Stimulated activated CD4-positive, alpha-beta T cell treated with anti-CD3 and anti-CD28 coated beads, TNF-alpha, amount 100 ng/mL, for 48 hours (primary cell): ENCODE measurements at regions not wholly inside any gene's neighbourhood (a gene's known extent, or its start where the extent isn't known, plus 50 kb on each side); places are given as distances from the start of the nearest gene placed in this dataset.

Experiments
- DNase-seq, 3 donors: peaks; one replicate each; pipeline ENCODE4 v3.0.0-alpha.2; 2020; ENCODE audit warnings: low read depth in 3 of 3

DNA sequence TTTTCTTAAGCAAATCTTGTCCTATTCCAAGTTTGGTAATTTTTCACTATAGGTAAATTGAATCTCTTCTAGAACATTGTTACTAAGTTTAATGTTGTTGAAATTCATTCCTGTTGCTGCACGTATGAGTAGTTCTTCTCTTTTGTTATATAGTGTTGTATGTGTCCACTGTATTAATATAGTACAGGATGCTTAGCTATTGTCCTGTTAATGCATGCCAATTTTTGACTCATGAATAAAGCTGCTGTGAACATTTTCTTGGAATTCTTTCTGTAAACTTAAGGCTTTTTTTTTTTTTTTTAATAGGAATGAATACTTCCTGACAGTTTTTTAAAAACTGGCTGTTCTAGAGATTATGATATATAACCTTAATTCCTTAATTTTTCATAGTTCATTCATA lies 326.9 kb downstream of the SLC4A3 start:
- DNase-seq = no peak

DNA sequence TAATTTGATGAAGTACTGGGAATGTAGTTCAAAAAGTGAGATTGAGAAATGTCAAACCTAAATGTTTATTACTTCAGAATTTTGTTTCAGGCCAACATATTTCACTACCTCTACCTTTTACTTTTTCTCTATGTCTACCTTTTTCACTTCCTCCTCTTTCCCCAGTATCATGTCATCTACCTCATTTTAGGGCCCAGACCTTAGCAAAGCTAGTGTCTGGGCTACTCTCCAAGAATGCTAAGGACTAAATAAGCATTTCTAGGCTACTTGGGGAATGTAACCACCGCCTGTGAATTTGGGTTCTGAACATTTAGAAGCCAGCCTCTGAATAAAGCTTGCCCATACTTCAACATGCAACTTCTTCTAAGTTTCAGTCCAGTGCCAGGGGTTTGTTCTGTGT lies 330.4 kb downstream of the SLC4A3 start:
- DNase-seq = no peak

DNA sequence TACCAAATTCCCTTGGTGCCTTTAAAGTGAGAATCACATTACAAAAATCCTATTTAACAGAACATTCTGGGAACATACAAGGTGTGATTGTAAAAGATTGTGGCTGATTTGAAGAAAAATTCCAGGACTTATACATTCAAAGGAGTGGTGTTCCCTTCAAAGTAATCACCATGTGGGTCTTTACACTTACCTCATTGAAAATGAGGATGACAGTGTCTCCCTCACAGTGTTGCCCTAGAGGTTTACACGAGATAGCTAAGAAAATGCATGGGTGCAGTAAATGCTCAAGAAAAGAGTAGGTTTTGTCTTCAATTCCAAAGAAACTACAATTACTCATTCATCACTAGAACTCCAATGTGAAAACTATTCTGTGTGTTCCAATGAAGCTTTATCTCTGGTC lies 331.5 kb downstream of the SLC4A3 start:
- DNase-seq = no peak

DNA sequence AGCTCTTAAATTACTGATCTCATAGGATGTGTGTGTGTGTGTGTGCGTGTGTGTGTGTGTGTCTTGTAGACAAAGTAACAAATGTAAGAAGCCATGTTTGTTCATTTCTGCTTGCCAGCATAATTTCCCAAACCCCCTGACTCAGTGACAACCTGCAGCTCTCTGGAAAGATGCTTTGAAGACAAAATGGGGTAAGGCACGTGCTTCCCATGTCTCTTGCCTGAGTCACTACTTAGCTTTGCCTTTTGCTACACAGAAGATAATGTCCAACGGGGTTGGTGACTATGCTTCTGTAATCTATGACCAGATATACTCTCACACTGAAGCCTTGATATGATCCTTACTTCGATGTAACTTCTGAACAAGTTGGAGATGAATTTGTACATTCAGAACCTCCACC lies 332.0 kb downstream of the SLC4A3 start:
- DNase-seq = no peak

DNA sequence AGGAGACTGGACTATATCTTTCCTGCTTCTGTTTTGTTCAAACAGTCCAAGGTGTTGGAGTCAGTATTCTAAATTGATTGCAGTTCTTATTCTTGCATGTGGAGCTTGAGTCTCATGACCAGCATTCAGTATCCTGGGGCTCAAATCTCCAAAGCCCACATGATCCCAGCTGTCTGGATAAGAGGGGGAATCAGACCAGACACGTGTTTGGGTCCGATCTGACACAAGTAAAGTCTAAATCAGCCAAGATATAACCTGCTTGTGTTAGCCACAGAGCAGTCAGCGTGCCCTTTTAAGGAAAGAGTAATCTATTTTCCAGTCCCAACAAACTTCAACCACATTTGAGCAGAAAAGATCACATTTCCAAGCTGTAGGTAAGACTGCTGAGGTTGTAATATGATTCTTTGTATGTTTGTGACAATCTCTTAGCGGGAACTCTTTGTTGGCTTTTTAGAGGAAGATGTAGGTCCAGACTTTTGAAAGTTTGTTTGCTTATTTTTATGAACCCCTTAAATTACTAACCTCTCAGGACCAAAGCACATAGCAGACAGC lies 334.6 kb downstream of the SLC4A3 start:
- DNase-seq = no peak

DNA sequence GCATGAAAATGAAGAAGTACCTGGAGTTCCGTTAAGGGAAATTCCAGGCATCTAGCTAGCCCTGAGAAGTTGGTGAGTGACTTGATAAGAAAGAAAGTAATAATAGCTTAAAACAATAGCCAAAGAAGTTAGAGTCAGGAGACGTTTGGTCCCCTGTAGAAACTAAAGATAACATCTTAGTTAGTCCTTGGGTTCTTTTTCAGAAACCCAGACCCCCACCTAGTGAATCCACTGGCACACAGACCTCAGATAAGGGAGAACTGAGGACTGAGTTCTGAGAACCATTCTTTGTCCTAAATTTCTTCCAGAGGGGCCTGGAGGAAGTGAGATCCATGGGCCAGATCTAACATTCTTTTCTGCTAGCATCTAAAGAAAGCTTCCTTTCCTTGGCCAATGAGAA lies 335.4 kb downstream of the SLC4A3 start:
- no peak for DNase-seq

DNA sequence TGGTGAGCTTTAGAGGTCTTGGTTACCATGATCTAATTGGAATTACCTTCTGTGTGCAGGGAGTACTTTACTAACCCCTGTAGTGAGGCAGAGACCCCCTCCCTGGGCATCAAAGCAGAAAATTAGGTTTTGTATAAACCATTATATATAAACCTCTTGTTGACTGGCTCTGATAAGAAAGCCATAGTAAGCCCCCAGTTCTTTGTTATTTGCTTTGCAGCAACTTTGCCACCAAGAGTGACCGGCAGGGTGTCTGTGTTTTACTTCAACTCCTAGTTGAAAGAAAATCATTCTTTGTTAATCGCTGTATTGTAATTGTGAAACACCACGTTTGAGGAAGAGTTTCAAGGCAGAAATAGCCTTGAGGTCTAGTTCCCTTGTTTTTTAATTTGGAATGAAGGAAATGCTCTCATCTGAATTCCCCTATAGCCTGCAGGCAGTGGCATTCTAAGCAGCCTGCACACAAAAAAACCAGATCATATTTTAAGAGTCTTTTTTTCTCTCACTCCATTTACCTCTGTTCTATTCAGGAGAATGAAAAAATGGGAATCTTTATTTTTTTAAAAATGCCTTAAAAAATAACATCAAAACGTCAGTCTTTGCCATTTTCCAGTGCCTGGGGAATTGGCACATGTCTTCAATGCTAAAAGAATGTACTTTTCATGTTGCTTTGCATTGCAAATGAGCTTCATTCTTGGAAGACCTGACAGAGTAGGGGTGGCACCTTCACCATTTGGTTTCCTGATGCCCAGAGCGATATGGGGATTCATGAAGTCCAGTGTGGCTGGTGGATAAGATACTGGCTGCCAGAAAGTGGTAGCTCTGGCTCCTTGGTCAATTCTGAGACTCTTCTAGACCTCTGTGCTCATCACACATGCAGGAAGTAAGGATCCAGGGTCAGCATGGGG lies 338.1 kb downstream of the SLC4A3 start:
- DNase-seq = no peak

DNA sequence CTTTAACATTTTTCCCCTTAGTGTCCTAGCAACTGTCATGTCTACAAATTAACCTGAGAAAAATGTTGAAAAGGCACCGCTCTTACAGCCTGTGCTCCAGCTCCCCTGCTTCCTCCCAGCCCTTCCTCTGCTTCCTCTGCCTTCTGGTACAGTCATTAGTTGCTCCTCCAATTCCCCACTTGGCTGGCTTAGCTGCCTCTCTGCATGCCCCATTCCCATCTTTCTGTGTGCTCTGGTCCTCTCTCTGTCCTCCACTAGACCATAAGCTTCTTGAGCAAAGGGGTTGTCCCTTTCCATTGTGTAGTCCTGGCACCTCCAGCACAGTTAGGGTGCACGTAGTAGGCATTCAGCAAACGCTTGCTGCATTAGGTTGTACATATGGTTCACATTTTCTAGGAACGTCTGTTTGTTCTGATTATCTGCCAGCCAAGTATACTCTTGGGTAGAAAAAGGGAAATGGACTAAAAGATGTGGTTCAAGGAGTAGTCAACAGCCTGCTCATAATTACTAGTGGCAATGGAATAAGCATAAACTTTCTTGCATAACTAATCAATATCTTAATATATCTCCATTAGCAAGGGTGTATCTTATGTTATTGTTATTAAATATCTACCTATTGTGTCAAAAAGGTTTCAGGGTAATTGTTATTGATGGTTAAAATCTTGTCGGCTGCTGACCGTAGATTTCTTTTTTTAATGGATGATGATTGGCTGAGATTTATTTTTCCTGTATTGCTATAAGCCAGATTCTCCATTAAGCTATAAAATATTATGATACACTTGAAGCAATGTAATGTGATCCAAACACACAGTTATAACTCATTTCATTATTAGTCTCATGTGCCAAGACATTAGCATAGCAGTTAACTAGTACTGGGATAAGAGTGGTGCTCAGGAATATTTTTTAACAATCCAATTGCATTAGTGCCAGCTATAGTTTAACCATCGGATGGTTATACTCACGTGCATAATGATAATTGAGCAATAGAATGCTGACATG lies 340.1 kb downstream of the SLC4A3 start:
- DNase-seq = no peak

DNA sequence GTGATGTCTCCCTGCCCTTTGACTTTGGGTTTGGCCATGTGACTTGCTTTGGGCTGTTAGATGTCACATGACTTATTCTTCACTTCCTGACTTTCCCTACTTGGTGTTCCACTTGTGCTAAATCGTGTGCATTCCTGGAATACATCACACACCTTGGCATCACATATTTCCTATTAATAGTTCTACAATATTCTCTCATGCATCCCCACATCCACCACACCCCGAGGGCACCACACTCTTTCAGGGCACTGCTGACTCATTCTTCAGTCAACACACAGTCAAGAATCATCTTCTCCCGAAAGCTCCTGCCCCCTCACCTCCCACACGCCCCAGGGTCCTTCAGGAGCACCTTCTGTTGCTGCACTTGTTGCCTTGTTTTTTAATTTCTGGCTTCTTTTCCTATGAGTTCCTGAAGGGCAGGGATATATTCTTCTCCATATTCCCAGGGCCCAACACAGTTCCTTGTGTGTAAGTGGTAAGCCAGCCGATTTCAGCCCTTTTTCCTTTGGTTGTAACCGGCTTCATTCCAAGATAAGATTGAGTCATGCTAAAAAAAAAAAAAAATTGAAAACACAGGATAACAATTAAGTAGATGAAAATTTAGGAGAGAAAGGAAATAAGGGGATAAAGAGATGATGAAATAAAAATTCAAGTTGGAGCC lies 341.4 kb downstream of the SLC4A3 start:
- DNase-seq = no peak

DNA sequence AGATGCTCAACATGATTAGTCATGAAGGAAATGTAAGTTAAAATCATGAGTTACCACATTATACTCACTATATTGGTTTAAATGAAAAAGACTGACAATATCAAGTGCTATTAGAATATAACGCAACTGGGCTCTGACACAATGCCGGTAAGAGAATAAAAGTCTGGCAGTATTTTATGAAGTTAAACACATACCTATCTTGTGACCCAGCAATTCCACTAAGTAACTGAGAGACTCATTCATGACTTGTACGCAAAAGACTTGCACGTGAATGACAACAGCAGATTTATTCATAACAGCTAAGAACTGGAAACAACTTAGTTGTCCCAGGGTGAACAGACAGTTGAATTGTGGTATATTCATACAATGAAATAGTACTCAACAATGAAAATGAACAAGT lies 342.1 kb downstream of the SLC4A3 start:
- DNase-seq = no peak

DNA sequence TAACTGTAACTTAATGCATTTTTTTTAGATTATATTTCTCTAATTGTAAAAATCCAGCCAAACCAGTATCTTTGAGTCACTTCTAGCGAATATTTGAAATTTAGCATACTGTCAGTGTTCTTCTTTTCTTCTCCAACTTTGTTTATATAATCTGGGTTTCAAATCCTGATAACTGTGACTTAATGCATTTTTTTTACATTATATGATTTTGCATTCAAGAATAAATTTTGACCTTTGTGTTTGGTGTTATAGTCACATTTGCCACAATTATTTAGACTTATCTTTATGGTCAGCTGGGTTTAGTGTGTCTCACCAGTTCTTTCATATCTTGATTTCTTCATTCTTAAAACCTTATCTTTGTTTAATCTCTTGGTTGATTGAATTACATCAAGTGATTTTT lies 345.7 kb downstream of the SLC4A3 start:
- no peak for DNase-seq

DNA sequence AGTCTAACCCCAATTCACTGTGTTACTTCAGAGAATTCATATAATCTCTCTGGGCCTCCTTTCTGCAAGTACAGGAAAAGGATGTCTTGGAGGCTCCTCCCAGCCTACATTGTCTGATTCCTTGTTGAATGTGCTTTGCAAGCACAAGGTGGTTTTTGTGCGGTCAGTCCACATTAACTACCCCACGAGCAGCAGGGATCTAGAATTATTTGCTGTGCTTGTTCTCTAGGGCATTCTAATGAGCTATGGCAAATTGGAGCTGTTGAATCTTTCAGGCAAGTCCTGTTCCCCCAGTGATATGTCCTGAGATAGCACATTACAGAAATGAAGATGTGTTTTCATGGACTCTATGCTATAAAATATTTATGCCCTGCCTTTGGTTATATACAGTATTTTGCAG lies 349.4 kb downstream of the SLC4A3 start:
- DNase-seq = no peak

DNA sequence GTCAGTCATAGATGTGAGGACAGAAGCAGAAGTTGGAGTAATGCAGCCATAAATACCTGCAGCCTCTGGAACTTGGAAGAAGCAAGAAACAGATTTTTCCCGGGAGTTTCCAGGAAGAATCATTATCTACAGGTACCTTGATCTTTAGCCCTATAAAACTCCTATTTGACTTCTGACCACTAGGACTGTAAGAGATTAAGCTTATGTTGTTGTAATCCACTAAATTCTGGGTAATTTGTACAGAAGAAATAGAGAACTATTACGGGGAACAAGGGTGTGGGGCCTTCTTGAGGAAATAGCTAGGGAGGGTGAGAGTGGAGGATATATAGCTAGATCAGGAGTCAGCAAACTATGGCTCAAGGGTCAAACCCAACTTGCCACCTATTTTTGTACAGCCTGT lies 353.2 kb downstream of the SLC4A3 start:
- no peak for DNase-seq

DNA sequence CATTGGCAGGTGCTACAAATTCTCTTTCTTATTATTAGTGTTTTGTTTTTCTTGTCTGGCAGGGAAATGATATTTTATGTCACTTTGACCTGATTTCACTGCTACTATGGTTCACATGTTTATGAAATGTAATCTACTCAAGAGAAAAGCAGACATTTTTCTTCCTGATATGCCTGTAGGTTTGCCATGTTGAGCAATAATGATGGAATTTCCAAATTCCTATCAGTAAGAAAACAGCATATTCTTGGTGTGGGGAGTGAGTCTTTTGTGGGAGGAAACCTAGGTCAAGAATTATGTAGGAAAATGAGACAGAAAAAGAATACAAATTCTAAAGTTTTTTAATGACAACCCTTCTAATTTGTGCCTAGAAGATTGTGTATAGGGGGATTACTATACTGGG lies 356.4 kb downstream of the SLC4A3 start:
- DNase-seq = no peak

DNA sequence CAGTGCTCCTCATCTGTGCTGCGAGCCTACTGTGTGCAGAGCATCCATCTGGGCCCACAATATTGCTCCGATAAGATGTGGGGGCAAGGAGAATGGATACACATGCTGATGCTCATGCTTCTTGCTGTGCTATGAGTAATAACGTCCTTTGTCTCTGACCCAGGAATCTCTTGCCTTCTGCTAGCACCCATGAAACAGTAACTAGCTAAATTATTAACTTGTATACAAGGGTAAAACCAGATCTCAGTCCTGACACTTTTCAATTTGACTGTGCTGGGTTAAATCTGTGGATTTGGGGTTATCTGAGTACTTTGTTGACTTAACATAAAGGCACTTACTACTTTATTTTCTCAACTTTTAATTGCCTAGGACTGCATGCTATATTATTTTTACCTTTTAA lies 357.6 kb downstream of the SLC4A3 start:
- no peak for DNase-seq

DNA sequence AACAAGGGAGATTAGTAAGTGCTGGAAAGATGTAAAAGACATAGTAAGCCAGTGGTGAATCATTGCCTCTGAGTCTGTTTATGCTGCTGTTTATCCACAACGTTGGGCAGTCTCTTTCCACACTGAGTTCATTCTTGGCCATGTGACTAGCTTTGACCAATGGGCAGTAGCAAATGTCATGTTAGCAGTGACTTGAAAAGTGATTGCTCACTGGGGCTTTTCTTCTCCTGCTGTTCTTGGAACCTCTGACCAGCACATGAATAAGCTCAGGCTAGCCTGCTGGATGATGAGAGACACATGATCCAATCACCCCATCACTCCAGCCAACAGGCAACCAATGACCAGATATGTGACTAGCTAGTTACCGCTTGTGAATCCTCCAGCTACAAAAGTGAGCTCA lies 360.4 kb downstream of the SLC4A3 start:
- no peak for DNase-seq

DNA sequence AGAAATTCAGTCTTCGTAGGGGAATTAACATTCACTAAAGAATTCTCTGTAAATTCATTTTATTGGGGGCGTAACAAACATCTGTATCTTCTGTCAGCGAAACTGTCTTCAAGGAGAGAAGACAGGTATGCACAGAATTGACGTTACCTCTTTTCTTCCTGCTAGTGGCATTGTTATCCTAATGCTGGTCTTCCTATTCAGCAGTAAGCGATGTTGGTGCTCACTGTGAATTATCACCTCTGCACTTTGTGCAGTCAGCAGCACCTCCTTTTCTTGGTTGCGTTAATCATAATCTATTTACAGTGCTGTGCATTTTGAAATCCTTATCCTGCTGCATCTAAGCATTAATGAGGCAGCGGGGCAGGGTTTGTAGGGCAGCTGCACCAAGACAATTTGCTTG lies 362.3 kb downstream of the SLC4A3 start:
- DNase-seq = no peak

DNA sequence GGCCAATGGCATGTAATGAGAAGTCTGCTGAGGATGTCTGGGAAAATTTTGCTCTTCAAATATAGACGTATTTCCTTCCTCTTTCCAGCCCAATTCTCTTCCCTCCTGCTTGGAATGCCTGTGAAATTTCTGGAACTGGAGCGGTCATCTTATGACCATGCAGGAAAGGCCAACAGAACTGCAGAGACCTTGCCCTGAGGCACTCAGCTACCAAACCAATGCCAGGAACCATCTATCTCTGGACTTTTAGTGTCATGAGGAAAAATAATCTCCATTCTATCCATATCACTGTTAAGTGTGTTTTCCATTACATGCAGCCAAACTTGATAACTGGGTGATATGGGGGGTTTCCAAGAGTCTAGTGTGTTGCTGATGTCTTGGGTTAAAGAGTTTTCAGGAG lies 363.7 kb downstream of the SLC4A3 start:
- DNase-seq = no peak

DNA sequence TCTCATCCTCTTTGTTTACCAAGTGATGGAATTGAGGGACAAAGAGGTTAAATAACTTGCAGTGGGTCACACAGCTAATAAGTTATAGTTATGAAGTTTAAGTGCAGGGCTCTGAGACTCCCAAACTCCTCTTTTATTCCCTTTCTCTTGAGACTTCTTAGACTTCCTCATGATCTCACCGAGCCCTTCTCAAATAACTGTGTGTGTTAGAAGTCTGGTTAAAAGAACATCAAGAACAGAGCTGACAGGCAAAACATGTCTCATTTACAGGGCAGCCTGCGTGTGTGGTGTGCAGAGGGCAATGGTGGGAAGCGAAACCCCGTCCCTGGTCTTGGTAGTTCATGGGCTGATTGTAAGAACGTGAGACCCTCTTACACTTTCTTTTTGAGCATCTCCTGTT lies 368.0 kb downstream of the SLC4A3 start:
- DNase-seq = no peak

DNA sequence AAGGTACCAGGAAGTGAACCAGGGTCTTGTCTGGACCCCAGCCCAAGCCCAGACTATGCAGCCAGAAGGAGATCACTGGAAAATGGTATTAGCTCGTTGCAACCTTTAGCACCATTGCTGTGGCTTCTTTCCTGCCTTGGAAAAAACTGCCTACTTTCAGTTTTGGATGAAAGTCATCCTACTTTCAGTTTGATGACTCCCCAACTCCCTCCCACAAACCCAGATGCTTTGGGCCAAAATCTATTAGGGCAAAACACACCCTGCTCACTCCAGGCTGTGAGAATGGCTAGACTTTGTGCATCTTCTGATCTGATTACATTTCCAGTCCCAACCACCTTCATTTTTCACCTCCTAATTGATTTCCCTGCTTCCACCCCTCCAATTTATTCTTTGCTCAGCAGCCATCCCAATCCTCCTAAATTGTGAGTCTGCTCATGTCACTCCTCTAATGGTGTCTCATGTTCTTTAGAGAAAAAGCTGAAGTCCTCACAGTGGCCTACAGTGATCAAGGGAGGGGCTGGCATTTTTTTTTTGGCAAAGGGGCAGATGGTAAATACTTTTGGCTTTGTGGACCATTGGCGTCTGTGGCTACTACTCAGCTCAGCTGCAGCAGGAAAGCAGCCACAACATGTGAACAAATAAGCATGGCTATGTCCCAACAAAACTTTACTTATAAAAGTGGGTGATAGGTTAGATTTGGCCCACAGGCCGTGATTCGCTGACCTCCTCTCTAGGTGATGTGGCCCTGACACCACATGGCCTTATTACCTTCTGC lies 368.7 kb downstream of the SLC4A3 start:
- DNase-seq = no peak

DNA sequence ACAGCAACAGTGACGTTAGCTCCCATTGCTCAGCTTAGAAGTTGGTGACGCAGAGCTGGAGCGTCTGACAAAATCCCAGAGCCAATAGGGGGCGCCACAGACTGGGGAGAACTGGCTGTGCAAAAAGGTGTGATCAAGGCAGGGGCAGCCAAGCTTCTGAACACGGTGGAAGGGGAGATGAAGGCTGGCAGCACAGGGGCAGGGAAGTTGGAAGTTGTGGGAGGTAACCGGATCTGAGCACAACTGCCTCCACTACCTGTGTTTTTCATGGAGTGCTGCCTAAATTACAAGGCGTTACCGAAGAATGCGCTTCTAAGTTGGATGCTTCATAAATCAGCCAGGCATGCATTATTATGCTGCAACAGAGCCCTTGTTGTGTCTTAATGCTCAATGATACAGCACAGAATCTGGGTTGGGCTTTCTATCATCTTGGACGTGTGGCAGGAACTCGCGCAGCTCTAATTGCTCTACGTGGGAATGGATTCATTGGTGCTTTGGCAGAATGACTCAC lies 370.0 kb downstream of the SLC4A3 start:
- peak in 2 of 3 donors; percentile 1 to 2 for DNase-seq
